HepG2 (cell line): ENCODE measurements at regions not wholly inside any gene's neighbourhood (a gene's known extent, or its start where the extent isn't known, plus 50 kb on each side); places are given as distances from the start of the nearest gene placed in this dataset.

Experiments
- ATAC-seq: fragments of 200-7000 bp; cut with Tn5 transposase; 3 replicates; pipeline ENCODE4 v1.9.1; 2020; ENCODE audit warnings: mild to moderate bottlenecking, moderate library complexity
- BruUV-seq: library from RNA; stranded (reverse); fragments of 400-500 nt; replicated peaks from 2 replicates; lab custom pipeline; 2021; lab: Mats Ljungman, UMichigan
- CTCF ChIA-PET: fragments of 300-600 bp; formaldehyde crosslinking; extraction: SDS; loops from one replicate; lab custom pipeline; 2021; ENCODE audit warnings: low total read pairs, inconsistent platforms, low intra/inter-chr PET ratio; lab: Yijun Ruan, JAX
- POLR2A ChIA-PET: fragments of 350-600 bp; sonication (Branson Sonifier 250); formaldehyde crosslinking; loops from one replicate; lab custom pipeline; 2020; ENCODE audit warnings: antibody characterized with exemption, inconsistent platforms; lab: Yijun Ruan, JAX
- DNase-seq: peaks from one replicate; pipeline ENCODE4 v3.0.0-alpha.2; 2015; ENCODE audit warnings: low spot score
- FAIRE-seq: peaks from 3 replicates; lab custom pipeline; 2011; peaks lifted over from hg19 to GRCh38; lab: Jason Lieb, UNC
- H2AFZ ChIP-seq: one replicate; pipeline ENCODE4 v1.6.1; 2011; ENCODE audit warnings: low read length, inconsistent platforms
- H3K27ac ChIP-seq: fragments of 300-600 bp; 3 replicates; pipeline ENCODE4 v1.8.0; 2011; ENCODE audit warnings: mixed run types, mild to moderate bottlenecking, mixed read lengths, low read length, inconsistent platforms; ENCODE audit not compliant: insufficient read depth; ENCODE audit errors: extremely low read length
- H3K27me3 ChIP-seq, 2 experiments: fragments of 200-600 bp in 1 of 2; 2 replicates in 1 of 2; 3 replicates in 1 of 2; pipeline versions ENCODE4 v1.6.0 to v1.8.0; 2011; ENCODE audit warnings: low read length in 2 of 2, mild to moderate bottlenecking in 2 of 2, moderate library complexity in 2 of 2, inconsistent platforms in 1 of 2; ENCODE audit not compliant: insufficient read depth in 2 of 2, control insufficient read depth in 1 of 2
- H3K36me3 ChIP-seq, 2 experiments: fragments of 200-600 bp in 1 of 2; replicated peaks in 1 of 2; 2 replicates in 1 of 2; 3 replicates in 1 of 2; pipeline versions ENCODE4 v1.5.1 to v1.8.0; 2011; ENCODE audit warnings: low read length in 2 of 2, inconsistent platforms in 1 of 2; ENCODE audit not compliant: insufficient read depth in 2 of 2, control insufficient read depth in 1 of 2
- H3K4me1 ChIP-seq: 2 replicates; pipeline ENCODE4 v1.5.1; 2012; ENCODE audit warnings: low read length, inconsistent platforms; ENCODE audit not compliant: insufficient read depth
- H3K4me2 ChIP-seq: 2 replicates; pipeline ENCODE4 v1.6.0; 2011; ENCODE audit warnings: low read depth, low read length, inconsistent platforms
- H3K4me3 ChIP-seq, 3 experiments: fragments of 200-600 bp in 1 of 3; sonication (generic), shearing (Covaris generic) in 1 of 3; replicated peaks in 1 of 3; 2 replicates each; pipeline ENCODE4 v1.5.1; 2011 to 2016; ENCODE audit warnings: low read length in 3 of 3, inconsistent platforms in 2 of 3, low read depth in 2 of 3, mild to moderate bottlenecking in 2 of 3, control low read depth in 1 of 3, mixed read lengths in 1 of 3; ENCODE audit not compliant: insufficient read depth in 1 of 3
- H3K79me2 ChIP-seq: one replicate; pipeline ENCODE4 v1.6.1; 2011; ENCODE audit warnings: low read length, inconsistent platforms; ENCODE audit not compliant: insufficient read depth
- H3K9ac ChIP-seq: 2 replicates; pipeline ENCODE4 v1.6.0; 2011; ENCODE audit warnings: mild to moderate bottlenecking, low read depth, low read length, inconsistent platforms; ENCODE audit not compliant: insufficient read depth
- H3K9me3 ChIP-seq: 2 replicates; pipeline ENCODE4 v1.5.1; 2012; ENCODE audit warnings: mild to moderate bottlenecking, low read length
- H4K20me1 ChIP-seq: 2 replicates; pipeline ENCODE4 v1.6.0; 2011; ENCODE audit warnings: inconsistent platforms, mild to moderate bottlenecking, low read length, moderate library complexity; ENCODE audit not compliant: insufficient read depth
- GZF1 ChIP-seq: sonication (generic); formaldehyde crosslinking; IDR thresholded peaks from 2 replicates; pipeline ENCODE4 v1.5.1; 2020; ENCODE audit warnings: mild to moderate bottlenecking, missing genetic modification reagents
- SSRP1 ChIP-seq: IDR thresholded peaks from 2 replicates; pipeline ENCODE4 v1.6.1; 2016; ENCODE audit warnings: control low read depth
- ZNF672 ChIP-seq: sonication (generic); formaldehyde crosslinking; IDR thresholded peaks from 2 replicates; pipeline ENCODE4 v1.8.1; 2022; ENCODE audit warnings: missing genetic modification reagents
- WGBS: methylation state at CpG from one replicate; pipeline ENCODE4 v1.1.6; 2017; ENCODE audit warnings: low lambda C conversion rate; 5-methylcytosine and 5-hydroxymethylcytosine counted together
- in situ Hi-C: cut with HindIII; loops from 2 replicates; pipeline ENCODE4 v1.10.0; 2017; ENCODE audit warnings: low pct_unique_long_range_greater_than_20kb; ENCODE audit not compliant: extremely low pct_ligation_motif_present
- intact Hi-C: fragments of 100-400 bp; cut with micrococcal nuclease; formaldehyde crosslinking; loops from one replicate; pipeline ENCODE4 v1.10.0; 2022; ENCODE audit not compliant: unreplicated experiment
- TF ChIP-seq, protein P1 (sequence below): sonication (generic); formaldehyde crosslinking; IDR thresholded peaks from 2 replicates; pipeline ENCODE4 v1.5.1; 2020; ENCODE audit warnings: missing genetic modification reagents, mild to moderate bottlenecking, borderline replicate concordance
- TF ChIP-seq, protein P2 (sequence below): sonication (generic); formaldehyde crosslinking; IDR thresholded peaks from 2 replicates; pipeline ENCODE4 v1.8.0; 2022; ENCODE audit warnings: mild to moderate bottlenecking, missing genetic modification reagents, borderline replicate concordance
- TF ChIP-seq, protein P3 (sequence below): sonication (generic); formaldehyde crosslinking; IDR thresholded peaks from one replicate; pipeline ENCODE4 v1.5.1; 2020; ENCODE audit warnings: mild to moderate bottlenecking, missing genetic modification reagents; ENCODE audit errors: not compliant biosample characterization

DNA sequence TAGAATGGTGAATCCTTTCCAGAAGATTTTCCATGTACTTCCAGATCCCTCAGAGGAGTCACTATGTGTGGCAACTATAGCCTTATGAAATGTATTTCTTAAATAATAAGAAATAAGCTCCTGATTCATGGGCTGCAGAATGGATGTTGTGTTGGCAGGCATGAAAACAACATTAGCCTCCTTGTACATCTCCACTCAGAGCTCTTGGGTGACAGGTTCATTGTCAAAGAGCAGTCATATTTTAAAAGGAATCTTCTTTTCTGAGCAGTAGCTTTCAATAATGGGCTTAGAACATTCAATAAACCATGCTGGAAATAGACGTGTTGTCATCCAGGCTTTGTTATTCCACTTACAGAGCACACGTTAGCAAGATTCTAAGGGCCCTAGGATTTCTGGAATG lies 96.6 kb downstream of the CDC7 start:
- no peak overlapping the region for H3K9ac ChIP-seq
- no peak overlapping the region for H3K4me3 ChIP-seq
- H4K20me1 ChIP-seq: no peaks in the 10 kb centered on the region
- CTCF ChIA-PET: no interaction called here
- intact Hi-C loops (no loop called here), in situ Hi-C loops (no loop called here)
- ATAC-seq: no peak
- peaks cover 0 to 26% of the 10 kb centered on the region in 2 experiments; a peak in 2 of 5 replicates for H3K27me3 ChIP-seq
- no peak overlapping the region for H3K27ac ChIP-seq
- no peak for TF ChIP-seq ZNF672 (CRISPR knock-in tag)
- TF ChIP-seq, protein P1, sequence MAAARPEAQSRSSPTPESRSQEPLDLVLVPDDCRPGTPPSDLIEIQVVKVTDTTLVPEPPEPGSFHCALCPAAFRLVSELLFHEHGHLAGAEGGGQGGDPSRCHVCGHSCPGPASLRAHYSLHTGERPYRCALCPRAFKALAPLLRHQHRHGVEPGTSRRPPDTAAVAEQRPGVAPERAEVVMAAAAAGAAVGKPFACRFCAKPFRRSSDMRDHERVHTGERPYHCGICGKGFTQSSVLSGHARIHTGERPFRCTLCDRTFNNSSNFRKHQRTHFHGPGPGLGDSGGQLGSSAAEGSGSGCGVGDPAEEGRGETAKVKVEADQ (CRISPR knock-in tag): no peak
- TF ChIP-seq SSRP1 (CRISPR knock-in tag): no peak
- no peak for TF ChIP-seq GZF1 (CRISPR knock-in tag)
- TF ChIP-seq, protein P2, sequence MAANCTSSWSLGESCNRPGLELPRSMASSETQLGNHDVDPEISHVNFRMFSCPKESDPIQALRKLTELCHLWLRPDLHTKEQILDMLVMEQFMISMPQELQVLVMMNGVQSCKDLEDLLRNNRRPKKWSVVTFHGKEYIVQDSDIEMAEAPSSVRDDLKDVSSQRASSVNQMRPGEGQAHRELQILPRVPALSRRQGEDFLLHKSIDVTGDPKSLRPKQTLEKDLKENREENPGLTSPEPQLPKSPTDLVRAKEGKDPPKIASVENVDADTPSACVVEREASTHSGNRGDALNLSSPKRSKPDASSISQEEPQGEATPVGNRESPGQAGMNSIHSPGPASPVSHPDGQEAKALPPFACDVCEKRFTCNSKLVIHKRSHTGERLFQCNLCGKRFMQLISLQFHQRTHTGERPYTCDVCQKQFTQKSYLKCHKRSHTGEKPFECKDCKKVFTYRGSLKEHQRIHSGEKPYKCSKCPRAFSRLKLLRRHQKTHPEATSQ: no peak
- TF ChIP-seq, protein P3, sequence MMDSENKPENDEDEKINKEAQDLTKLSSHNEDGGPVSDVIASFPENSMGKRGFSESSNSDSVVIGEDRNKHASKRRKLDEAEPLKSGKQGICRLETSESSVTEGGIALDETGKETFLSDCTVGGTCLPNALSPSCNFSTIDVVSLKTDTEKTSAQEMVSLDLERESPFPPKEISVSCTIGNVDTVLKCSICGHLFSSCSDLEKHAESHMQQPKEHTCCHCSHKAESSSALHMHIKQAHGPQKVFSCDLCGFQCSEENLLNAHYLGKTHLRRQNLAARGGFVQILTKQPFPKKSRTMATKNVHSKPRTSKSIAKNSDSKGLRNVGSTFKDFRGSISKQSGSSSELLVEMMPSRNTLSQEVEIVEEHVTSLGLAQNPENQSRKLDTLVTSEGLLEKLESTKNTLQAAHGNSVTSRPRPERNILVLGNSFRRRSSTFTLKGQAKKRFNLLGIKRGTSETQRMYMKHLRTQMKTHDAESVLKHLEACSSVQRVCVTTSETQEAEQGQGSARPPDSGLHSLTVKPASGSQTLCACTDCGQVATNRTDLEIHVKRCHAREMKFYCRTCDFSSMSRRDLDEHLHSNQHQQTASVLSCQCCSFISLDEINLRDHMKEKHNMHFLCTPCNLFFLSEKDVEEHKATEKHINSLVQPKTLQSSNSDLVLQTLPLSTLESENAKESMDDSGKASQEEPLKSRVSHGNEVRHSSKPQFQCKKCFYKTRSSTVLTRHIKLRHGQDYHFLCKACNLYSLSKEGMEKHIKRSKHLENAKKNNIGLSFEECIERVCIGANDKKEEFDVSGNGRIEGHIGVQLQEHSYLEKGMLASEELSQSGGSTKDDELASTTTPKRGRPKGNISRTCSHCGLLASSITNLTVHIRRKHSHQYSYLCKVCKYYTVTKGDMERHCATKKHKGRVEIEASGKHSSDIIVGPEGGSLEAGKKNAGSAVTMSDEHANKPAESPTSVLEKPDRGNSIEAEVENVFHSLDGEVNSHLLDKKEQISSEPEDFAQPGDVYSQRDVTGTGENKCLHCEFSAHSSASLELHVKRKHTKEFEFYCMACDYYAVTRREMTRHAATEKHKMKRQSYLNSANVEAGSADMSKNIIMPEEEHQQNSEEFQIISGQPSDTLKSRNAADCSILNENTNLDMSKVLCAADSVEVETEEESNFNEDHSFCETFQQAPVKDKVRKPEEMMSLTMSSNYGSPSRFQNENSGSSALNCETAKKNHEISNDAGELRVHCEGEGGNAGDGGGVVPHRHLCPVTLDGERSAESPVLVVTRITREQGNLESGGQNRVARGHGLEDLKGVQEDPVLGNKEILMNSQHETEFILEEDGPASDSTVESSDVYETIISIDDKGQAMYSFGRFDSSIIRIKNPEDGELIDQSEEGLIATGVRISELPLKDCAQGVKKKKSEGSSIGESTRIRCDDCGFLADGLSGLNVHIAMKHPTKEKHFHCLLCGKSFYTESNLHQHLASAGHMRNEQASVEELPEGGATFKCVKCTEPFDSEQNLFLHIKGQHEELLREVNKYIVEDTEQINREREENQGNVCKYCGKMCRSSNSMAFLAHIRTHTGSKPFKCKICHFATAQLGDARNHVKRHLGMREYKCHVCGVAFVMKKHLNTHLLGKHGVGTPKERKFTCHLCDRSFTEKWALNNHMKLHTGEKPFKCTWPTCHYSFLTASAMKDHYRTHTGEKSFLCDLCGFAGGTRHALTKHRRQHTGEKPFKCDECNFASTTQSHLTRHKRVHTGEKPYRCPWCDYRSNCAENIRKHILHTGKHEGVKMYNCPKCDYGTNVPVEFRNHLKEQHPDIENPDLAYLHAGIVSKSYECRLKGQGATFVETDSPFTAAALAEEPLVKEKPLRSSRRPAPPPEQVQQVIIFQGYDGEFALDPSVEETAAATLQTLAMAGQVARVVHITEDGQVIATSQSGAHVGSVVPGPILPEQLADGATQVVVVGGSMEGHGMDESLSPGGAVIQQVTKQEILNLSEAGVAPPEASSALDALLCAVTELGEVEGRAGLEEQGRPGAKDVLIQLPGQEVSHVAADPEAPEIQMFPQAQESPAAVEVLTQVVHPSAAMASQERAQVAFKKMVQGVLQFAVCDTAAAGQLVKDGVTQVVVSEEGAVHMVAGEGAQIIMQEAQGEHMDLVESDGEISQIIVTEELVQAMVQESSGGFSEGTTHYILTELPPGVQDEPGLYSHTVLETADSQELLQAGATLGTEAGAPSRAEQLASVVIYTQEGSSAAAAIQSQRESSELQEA (CRISPR knock-in tag): no peak
- H3K79me2 ChIP-seq: no peaks in the 10 kb centered on the region
- 16% methylated on average over 2 of the region's 2 CpGs for WGBS
- H3K36me3 ChIP-seq: no peaks in the 10 kb centered on the region
- no peaks in the 10 kb centered on the region for H3K9me3 ChIP-seq
- H3K4me2 ChIP-seq: no peak overlapping the region
- no peak for FAIRE-seq
- POLR2A ChIA-PET: no interaction called here
- H3K4me1 ChIP-seq: 0 out of 2 replicates have a peak, but pooled peaks cover 5% of the 10 kb centered on the region
- DNase-seq: no peak
- H2AFZ ChIP-seq: no peak overlapping the region
- BruUV-seq: no TSS peak
